H1 (cell line): ENCODE measurements at regions not wholly inside any gene's neighbourhood (a gene's known extent, or its start where the extent isn't known, plus 50 kb on each side); places are given as distances from the start of the nearest gene placed in this dataset.

Experiments used
- CTCF ChIA-PET: fragments of 300-600 bp; sonication (Branson Sonifier 250); formaldehyde crosslinking; loops from one replicate; lab custom pipeline; 2021; ENCODE audit not compliant: partially characterized antibody; lab: Charles Lee
- POLR2A ChIA-PET: fragments of 300-600 bp; sonication (Branson Sonifier 250); formaldehyde crosslinking; loops from one replicate; lab custom pipeline; 2021; ENCODE audit warnings: inconsistent platforms; ENCODE audit not compliant: partially characterized antibody; lab: Charles Lee
- DNase-seq, 2 experiments: peaks; one replicate each; pipeline versions ENCODE4 v3.0.0 to v3.0.0-alpha.2; 2010 to 2022; ENCODE audit warnings: low spot score in 2 of 2, low read depth in 1 of 2, mixed read lengths in 1 of 2
- FAIRE-seq: peaks from 2 replicates; lab custom pipeline; 2011; peaks lifted over from hg19 to GRCh38; lab: Jason Lieb, UNC
- H2AFZ ChIP-seq: 2 replicates; pipeline ENCODE4 v1.8.1; 2012; ENCODE audit warnings: low read length, inconsistent platforms
- H2AK5ac ChIP-seq: 2 replicates; pipeline ENCODE4 v1.6.1; 2013; ENCODE audit warnings: low read depth, low read length
- H2BK120ac ChIP-seq: replicated peaks from 2 replicates; pipeline ENCODE3; 2013; ENCODE audit warnings: low read depth, low read length, inconsistent platforms
- H2BK12ac ChIP-seq: 2 replicates; pipeline ENCODE4 v1.6.1; 2013; ENCODE audit warnings: low read depth, low read length
- H2BK15ac ChIP-seq: 2 replicates; pipeline ENCODE4 v1.6.1; 2013; ENCODE audit warnings: low read length
- H2BK20ac ChIP-seq: 2 replicates; pipeline ENCODE4 v1.6.1; 2013; ENCODE audit warnings: low read length
- H2BK5ac ChIP-seq: 2 replicates; pipeline ENCODE4 v1.6.1; 2013; ENCODE audit warnings: low read depth, low read length
- H3K14ac ChIP-seq: 2 replicates; pipeline ENCODE4 v1.6.1; 2013; ENCODE audit warnings: inconsistent platforms; ENCODE audit not compliant: insufficient read length
- H3K18ac ChIP-seq: 2 replicates; pipeline ENCODE4 v1.6.1; 2013; ENCODE audit warnings: low read length; ENCODE audit errors: extremely low read depth
- H3K23ac ChIP-seq: 2 replicates; pipeline ENCODE4 v1.6.1; 2013; ENCODE audit warnings: inconsistent platforms; ENCODE audit not compliant: insufficient read length
- H3K23me2 ChIP-seq: 2 replicates; pipeline ENCODE4 v1.6.1; 2013; ENCODE audit warnings: low read depth, low read length
- H3K27ac ChIP-seq: 2 replicates; pipeline ENCODE4 v1.6.1; 2011; ENCODE audit warnings: low read depth, low read length, inconsistent platforms
- H3K27me3 ChIP-seq, 4 experiments: replicated peaks in 1 of 4; 1 replicate in 1 of 4; 2 replicates in 3 of 4; pipeline versions ENCODE4 v1.6.1 to v1.8.1; 2011 to 2013; ENCODE audit warnings: low read length in 3 of 4, mild to moderate bottlenecking in 3 of 4, inconsistent platforms in 2 of 4, mixed read lengths in 2 of 4, moderate library complexity in 1 of 4; ENCODE audit not compliant: control insufficient read depth in 3 of 4, insufficient read depth in 3 of 4; ENCODE audit errors: extremely low read depth in 1 of 4
- H3K36me3 ChIP-seq, 4 experiments: 2 replicates each; pipeline versions ENCODE4 v1.6.1 to v1.8.1; 2011 to 2013; ENCODE audit warnings: mild to moderate bottlenecking in 4 of 4, low read length in 3 of 4, moderate library complexity in 2 of 4, control low read depth in 1 of 4, inconsistent platforms in 1 of 4; ENCODE audit not compliant: insufficient read depth in 4 of 4, control insufficient read depth in 2 of 4
- H3K4ac ChIP-seq: replicated peaks from 2 replicates; pipeline ENCODE3; 2013; ENCODE audit warnings: low read length, low read depth, mixed read lengths, inconsistent platforms; ENCODE audit not compliant: insufficient read length
- H3K4me1 ChIP-seq, 4 experiments: replicated peaks in 1 of 4; 1 replicate in 1 of 4; 2 replicates in 3 of 4; pipeline versions ENCODE4 v1.6.1 to v1.8.1; 2011 to 2013; ENCODE audit warnings: low read length in 3 of 4, inconsistent platforms in 2 of 4, mixed read lengths in 1 of 4; ENCODE audit not compliant: insufficient read depth in 4 of 4, control insufficient read depth in 3 of 4
- H3K4me2 ChIP-seq, 2 experiments: 2 replicates each; pipeline versions ENCODE4 v1.6.1 to v1.8.1; 2011 to 2013; ENCODE audit warnings: low read depth in 2 of 2, low read length in 2 of 2, control low read depth in 1 of 2, inconsistent platforms in 1 of 2, mild to moderate bottlenecking in 1 of 2; ENCODE audit not compliant: insufficient read depth in 1 of 2
- H3K4me3 ChIP-seq, 4 experiments: fragments of 200-600, 300-600 bp in 1 of 4; sonication (generic), shearing (Covaris generic), sonication (Bioruptor Twin) in 1 of 4; 2 replicates each; pipeline versions ENCODE4 v1.5.1 to v1.8.1; 2011 to 2016; ENCODE audit warnings: low read length in 4 of 4, low read depth in 3 of 4, control low read depth in 2 of 4, inconsistent platforms in 2 of 4, mild to moderate bottlenecking in 2 of 4, mixed read lengths in 1 of 4, moderate library complexity in 1 of 4; ENCODE audit not compliant: insufficient read depth in 2 of 4; ENCODE audit errors: extremely low read depth in 1 of 4
- H3K56ac ChIP-seq: replicated peaks from 2 replicates; pipeline ENCODE3; 2013; ENCODE audit warnings: low read depth, mild to moderate bottlenecking, mixed read lengths, low read length, inconsistent platforms; ENCODE audit not compliant: insufficient read length
- H3K79me1 ChIP-seq: 2 replicates; pipeline ENCODE4 v1.6.1; 2013; ENCODE audit warnings: low read depth, low read length, control low read depth
- H3K79me2 ChIP-seq, 2 experiments: 2 replicates each; pipeline versions ENCODE4 v1.6.1 to v1.8.1; 2012 to 2013; ENCODE audit warnings: low read length in 2 of 2, mild to moderate bottlenecking in 2 of 2, inconsistent platforms in 1 of 2; ENCODE audit not compliant: insufficient read depth in 2 of 2, control insufficient read depth in 1 of 2
- H3K9ac ChIP-seq, 4 experiments: replicated peaks in 1 of 4; 1 replicate in 1 of 4; 2 replicates in 3 of 4; pipeline versions ENCODE4 v1.6.1 to v1.8.1; 2011 to 2013; ENCODE audit warnings: low read depth in 3 of 4, low read length in 3 of 4, control low read depth in 2 of 4, mild to moderate bottlenecking in 2 of 4, moderate library complexity in 2 of 4, inconsistent platforms in 1 of 4; ENCODE audit errors: extremely low read depth in 1 of 4
- H3K9me3 ChIP-seq, 2 experiments: 2 replicates each; pipeline versions ENCODE4 v1.6.1 to v1.8.1; 2012 to 2013; ENCODE audit warnings: mild to moderate bottlenecking in 2 of 2, moderate library complexity in 2 of 2, control low read depth in 1 of 2, inconsistent platforms in 1 of 2, low read depth in 1 of 2, low read length in 1 of 2, mixed read lengths in 1 of 2; ENCODE audit not compliant: insufficient read depth in 2 of 2
- H4K20me1 ChIP-seq, 2 experiments: replicated peaks in 1 of 2; 2 replicates each; pipeline versions ENCODE3 to v1.8.1; 2011 to 2013; ENCODE audit warnings: inconsistent platforms in 2 of 2, low read length in 2 of 2, mild to moderate bottlenecking in 1 of 2; ENCODE audit not compliant: insufficient read depth in 2 of 2, control insufficient read depth in 1 of 2
- H4K5ac ChIP-seq: 2 replicates; pipeline ENCODE4 v1.6.1; 2013; ENCODE audit warnings: low read length, low read depth, mixed read lengths, inconsistent platforms; ENCODE audit not compliant: insufficient read length
- H4K8ac ChIP-seq: 2 replicates; pipeline ENCODE4 v1.8.0; 2013; ENCODE audit warnings: mild to moderate bottlenecking, moderate library complexity, low read length, inconsistent platforms; ENCODE audit not compliant: insufficient read depth; ENCODE audit errors: extremely low read depth
- H4K91ac ChIP-seq: replicated peaks from 2 replicates; pipeline ENCODE3; 2013; ENCODE audit warnings: low read length, mixed read lengths, inconsistent platforms; ENCODE audit not compliant: insufficient read length
- ATF3 ChIP-seq: IDR thresholded peaks from 2 replicates; pipeline ENCODE4 v1.6.1; 2011; ENCODE audit warnings: low read depth, mild to moderate bottlenecking, low read length; ENCODE audit not compliant: insufficient read depth
- BRCA1 ChIP-seq: IDR thresholded peaks from 2 replicates; pipeline ENCODE4 v1.6.1; 2012; ENCODE audit warnings: low read depth, low read length, improper control_type of control experiment
- CBX8 ChIP-seq: fragments of 300-800, 300-1000 bp; sonication (generic); IDR thresholded peaks from 2 replicates; pipeline ENCODE4 v1.7.1; 2016; ENCODE audit warnings: low read depth, low read length, borderline replicate concordance
- CREB1 ChIP-seq: IDR thresholded peaks from 2 replicates; pipeline ENCODE4 v1.6.1; 2012; ENCODE audit warnings: inconsistent platforms
- EP300 ChIP-seq, 2 experiments: IDR thresholded peaks; 1 replicate in 1 of 2; 2 replicates in 1 of 2; pipeline ENCODE4 v1.6.1; 2011 to 2012; ENCODE audit warnings: low read depth in 2 of 2, low read length in 2 of 2, mild to moderate bottlenecking in 2 of 2, borderline replicate concordance in 1 of 2, inconsistent platforms in 1 of 2, moderate library complexity in 1 of 2
- GABPA ChIP-seq: IDR thresholded peaks from 2 replicates; pipeline ENCODE4 v1.6.1; 2011; ENCODE audit warnings: mild to moderate bottlenecking, low read length, moderate library complexity, borderline replicate concordance; ENCODE audit not compliant: insufficient read depth
- GTF2F1 ChIP-seq: IDR thresholded peaks from 2 replicates; pipeline ENCODE4 v1.6.1; 2012; ENCODE audit warnings: low read depth, low read length, improper control_type of control experiment, borderline replicate concordance
- KDM1A ChIP-seq: fragments of 200-600, 300-600 bp; sonication (generic); IDR thresholded peaks from 2 replicates; pipeline ENCODE4 v1.7.1; 2016; ENCODE audit warnings: mild to moderate bottlenecking, low read length, borderline replicate concordance
- PHF8 ChIP-seq: fragments of 200-600 bp; sonication (generic); conservative IDR thresholded peaks from 2 replicates; pipeline ENCODE4 v1.7.1; 2012; ENCODE audit warnings: low read depth, mild to moderate bottlenecking, inconsistent platforms, low read length, moderate library complexity
- POLR2AphosphoS5 ChIP-seq: IDR thresholded peaks from 2 replicates; pipeline ENCODE4 v1.6.1; 2011; ENCODE audit warnings: low read depth, low read length
- RBBP5 ChIP-seq: IDR thresholded peaks from 2 replicates; pipeline ENCODE4 v1.7.1; 2012; ENCODE audit warnings: low read depth, mild to moderate bottlenecking, inconsistent platforms, low read length, moderate library complexity, borderline replicate concordance
- SAP30 ChIP-seq: fragments of 300-600 bp; sonication (generic); IDR thresholded peaks from 2 replicates; pipeline ENCODE4 v1.7.1; 2012; ENCODE audit warnings: low read length, moderate library complexity, mild to moderate bottlenecking, inconsistent platforms; ENCODE audit not compliant: insufficient read depth, insufficient replicate concordance
- SP2 ChIP-seq: IDR thresholded peaks from 2 replicates; pipeline ENCODE4 v1.6.1; 2012; ENCODE audit warnings: mild to moderate bottlenecking, low read length, inconsistent platforms
- SUZ12 ChIP-seq: fragments of 200-600 bp; sonication (generic); IDR thresholded peaks from 2 replicates; pipeline ENCODE4 v1.6.1; 2012; ENCODE audit warnings: mild to moderate bottlenecking, inconsistent platforms, low read length, moderate library complexity, mixed read lengths
- WGBS, 2 experiments: shearing (Covaris generic) in 1 of 2; methylation state at CpG; one replicate each; pipeline versions ENCODE4 v1.1.6 to v1.1.7; 2013 to 2015; ENCODE audit warnings: low lambda C conversion rate in 2 of 2, mixed read lengths in 2 of 2, inconsistent platforms in 1 of 2, low coverage in 1 of 2, missing lambda C conversion rate in 1 of 2; ENCODE audit not compliant: insufficient replicate concordance in 2 of 2, insufficient coverage in 1 of 2, insufficient read length in 1 of 2; ENCODE audit errors: extremely low coverage in 1 of 2, missing lambda C conversion rate in 1 of 2; 5-methylcytosine and 5-hydroxymethylcytosine counted together

- no peak overlapping the region for H4K8ac ChIP-seq
- no peak overlapping the region for H3K4me3 ChIP-seq
- H4K5ac ChIP-seq = no peak overlapping the region
- H3K79me2 ChIP-seq = no peaks in the 10 kb centered on the region
- 83% methylated on average over 3 of the region's 3 CpGs; no CpG with 5 or more reads in 1 of the 2 experiments for WGBS, 2 experiments
- H2AK5ac ChIP-seq = no peak overlapping the region
- no peak overlapping the region for H3K27ac ChIP-seq
- no peak overlapping the region for H3K4me2 ChIP-seq
- no peak for DNase-seq
- H2AFZ ChIP-seq = no peak overlapping the region
- no peaks in the 10 kb centered on the region for H4K20me1 ChIP-seq
- H2BK20ac ChIP-seq = no peak overlapping the region
- peaks cover 0 to 3% (median 0%) of the 10 kb centered on the region in 4 experiments; a peak in 1 of 7 replicates for H3K4me1 ChIP-seq
- no peak for FAIRE-seq
- no peaks in the 10 kb centered on the region for H3K36me3 ChIP-seq
- no peak overlapping the region for H2BK120ac ChIP-seq
- no peak overlapping the region for H4K91ac ChIP-seq
- no peak overlapping the region for H3K9ac ChIP-seq
- no peak overlapping the region for H2BK5ac ChIP-seq
- CTCF ChIA-PET = interaction anchor here (0.8 to 1.6 kb wide), 4 partner anchors 10 to 249 kb away, joined by 3 to 4 read pairs (median 3); no protein-coding TSS in a partner anchor
- H2BK12ac ChIP-seq = no peak overlapping the region
- H3K23me2 ChIP-seq = no peaks in the 10 kb centered on the region
- no peak overlapping the region for H3K23ac ChIP-seq
- H2BK15ac ChIP-seq = no peak overlapping the region
- no peak overlapping the region for H3K18ac ChIP-seq
- H3K27me3 ChIP-seq = no peaks in the 10 kb centered on the region
- no peak overlapping the region for H3K4ac ChIP-seq
- no peaks in the 10 kb centered on the region for H3K79me1 ChIP-seq
- no peak overlapping the region for H3K56ac ChIP-seq
- H3K14ac ChIP-seq = no peak overlapping the region
- POLR2A ChIA-PET = no interaction called here
- H3K9me3 ChIP-seq = peaks cover 0 to 4% of the 10 kb centered on the region in 2 experiments; a peak in 1 of 4 replicates
- TF ChIP-seq GTF2F1 = no peak
- TF ChIP-seq POLR2AphosphoS5 = no peak
- no peak for TF ChIP-seq SUZ12
- TF ChIP-seq KDM1A = no peak
- TF ChIP-seq PHF8 = no peak
- no peak for TF ChIP-seq ATF3
- no peak for TF ChIP-seq GABPA
- no peak for TF ChIP-seq CREB1
- TF ChIP-seq CBX8 = no peak
- no peak for TF ChIP-seq RBBP5
- no peak for TF ChIP-seq SP2
- TF ChIP-seq BRCA1 = no peak
- TF ChIP-seq SAP30 = no peak
- no peak for TF ChIP-seq EP300 (IDR thresholded peaks at IDR 0.05; ENCODE audit: borderline replicate concordance in 1 of 2, low read depth in 2 of 2, low read length in 2 of 2)
Observed at GRCh38 chr4:127307996-127308395, 324.8 kb upstream of the INTU start.
